Non-pigmented ciliary epithelial cell (primary cell): ENCODE measurements at regions not wholly inside any gene's neighbourhood (a gene's known extent, or its start where the extent isn't known, plus 50 kb on each side); places are given as distances from the start of the nearest gene placed in this dataset.

ENCODE experiments used
- DNase-seq: peaks from one replicate; pipeline ENCODE4 v3.0.0-alpha.2; 2010; ENCODE audit warnings: low read depth

DNA sequence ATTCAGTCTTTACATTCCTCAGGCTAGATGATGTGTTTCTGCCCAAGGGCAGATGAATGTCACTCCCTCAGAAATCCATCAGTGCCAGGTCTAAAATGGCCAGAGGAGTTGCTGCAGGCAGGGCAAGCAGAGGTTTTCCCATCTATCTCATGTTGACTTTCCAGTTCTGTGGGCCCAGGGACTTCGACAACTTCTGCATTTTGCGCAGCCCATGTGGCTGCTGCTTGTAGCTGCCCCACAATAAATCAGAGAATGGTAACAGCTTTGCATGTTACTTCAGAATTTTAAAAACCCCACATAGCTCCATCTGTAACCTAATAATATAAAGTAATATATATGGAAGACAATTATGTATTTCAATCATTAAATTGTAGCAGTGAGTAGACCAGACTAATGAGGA lies 1367.7 kb upstream of the AGA start:
- DNase-seq = no peak

- no peak for DNase-seq
Measured at GRCh38 chr4:178811356-178811755, 1369.1 kb upstream of the AGA start.

GRCh38 chr4:178812866-178813265 lies 1370.6 kb upstream of the AGA start:
- no peak for DNase-seq

DNA sequence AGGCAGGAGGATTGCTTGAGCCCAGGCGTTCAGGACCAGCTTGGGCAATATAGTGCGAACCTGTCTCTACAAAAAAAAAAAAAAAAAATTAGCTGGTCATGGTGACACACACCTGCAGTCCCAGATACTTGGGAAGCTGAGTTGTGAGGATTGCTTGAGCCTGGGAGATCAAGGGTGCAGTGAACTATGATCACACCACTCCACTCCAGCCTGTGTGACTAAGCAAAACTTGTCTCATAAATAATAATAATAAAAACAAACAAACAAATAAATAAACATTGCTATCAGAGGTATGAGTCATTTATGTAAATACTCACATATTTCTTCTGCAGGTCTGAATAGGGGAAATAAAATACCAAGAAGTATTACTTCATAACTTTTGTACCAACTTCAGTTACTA lies 1372.7 kb upstream of the AGA start:
- no peak for DNase-seq

- peak; percentile 1 for DNase-seq
Measured at GRCh38 chr4:178823673-178824295, 1381.5 kb upstream of the AGA start.

- no peak for DNase-seq
Measured at GRCh38 chr4:178836865-178837264, 1394.6 kb upstream of the AGA start.

- DNase-seq = no peak
Measured at GRCh38 chr4:178838776-178839175, 1396.5 kb upstream of the AGA start.

DNA sequence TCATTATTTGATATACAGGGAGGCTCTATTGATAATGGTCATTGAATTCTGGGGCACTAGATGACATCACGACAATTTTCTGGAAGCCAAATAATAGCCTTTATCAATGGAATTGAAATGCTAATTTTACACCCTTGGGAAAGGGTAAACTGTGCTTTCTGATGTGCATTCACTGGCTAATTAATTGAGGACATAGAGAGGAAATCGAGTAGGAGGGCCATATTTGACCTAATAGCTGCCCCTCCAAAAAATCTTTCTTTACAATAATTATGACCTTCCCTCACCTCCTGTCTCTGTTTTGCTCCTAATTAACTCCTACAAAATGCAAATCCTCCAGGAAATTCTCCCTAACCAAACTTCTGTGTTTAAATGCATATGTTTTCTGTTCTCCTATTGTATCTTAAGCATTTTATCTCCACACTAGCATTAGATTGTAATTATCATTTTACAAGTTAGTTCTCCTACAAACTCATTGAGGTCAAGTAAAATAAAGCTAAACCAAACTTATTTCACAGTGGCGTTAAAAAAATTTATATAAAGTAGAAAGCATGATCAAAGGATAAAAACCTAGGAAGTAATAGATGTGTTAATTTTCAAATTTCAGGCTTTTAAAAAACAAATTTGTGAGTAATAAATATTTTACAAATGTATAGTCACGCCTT lies 1414.0 kb upstream of the AGA start:
- DNase-seq = no peak

GRCh38 chr4:178871476-178871875 lies 1429.2 kb upstream of the AGA start:
- DNase-seq = no peak

DNA sequence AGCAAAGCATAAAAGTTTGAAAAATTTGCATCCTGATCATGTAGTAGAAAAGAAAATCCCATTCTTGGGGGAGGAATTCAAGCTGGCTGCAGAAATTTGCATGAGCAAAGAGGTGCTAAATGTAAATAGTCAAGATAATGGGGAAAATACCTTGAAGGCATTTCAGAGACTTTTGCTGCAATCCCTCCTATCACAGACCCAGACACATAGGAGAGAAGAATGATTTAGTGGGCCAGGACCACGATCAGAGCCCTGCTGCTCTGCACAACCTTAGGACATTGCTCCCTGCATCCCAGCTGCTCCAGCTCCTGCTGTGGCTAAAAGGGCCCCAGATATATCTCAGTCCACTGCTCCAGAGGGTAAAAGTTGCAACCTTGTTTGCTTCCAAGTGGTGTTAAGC lies 1439.7 kb upstream of the AGA start:
- DNase-seq = no peak

DNA sequence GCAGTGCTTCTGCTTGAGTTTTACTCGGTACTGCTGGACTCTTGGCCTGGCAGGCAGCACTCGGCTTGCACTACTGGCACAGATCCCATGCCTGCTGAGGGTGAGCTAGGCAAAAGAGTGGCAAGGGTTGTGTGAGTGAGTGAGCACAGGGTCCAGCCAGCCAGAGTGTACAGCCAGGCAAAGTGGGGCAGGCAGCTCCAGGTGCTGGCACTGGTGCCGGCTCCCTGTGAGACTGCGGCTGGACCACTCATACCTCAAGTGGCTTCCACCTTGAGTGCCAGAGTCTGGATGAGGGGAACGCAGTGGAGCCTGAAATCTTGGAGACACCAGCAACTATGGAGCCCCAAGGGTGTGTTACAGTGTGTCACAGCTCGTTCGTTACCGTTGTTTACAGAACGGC lies 1451.9 kb upstream of the AGA start:
- no peak for DNase-seq

GRCh38 chr4:178899084-178899483 lies 1456.8 kb upstream of the AGA start:
- DNase-seq = no peak

GRCh38 chr4:178917756-178918155 lies 1475.5 kb upstream of the AGA start:
- DNase-seq = no peak

DNA sequence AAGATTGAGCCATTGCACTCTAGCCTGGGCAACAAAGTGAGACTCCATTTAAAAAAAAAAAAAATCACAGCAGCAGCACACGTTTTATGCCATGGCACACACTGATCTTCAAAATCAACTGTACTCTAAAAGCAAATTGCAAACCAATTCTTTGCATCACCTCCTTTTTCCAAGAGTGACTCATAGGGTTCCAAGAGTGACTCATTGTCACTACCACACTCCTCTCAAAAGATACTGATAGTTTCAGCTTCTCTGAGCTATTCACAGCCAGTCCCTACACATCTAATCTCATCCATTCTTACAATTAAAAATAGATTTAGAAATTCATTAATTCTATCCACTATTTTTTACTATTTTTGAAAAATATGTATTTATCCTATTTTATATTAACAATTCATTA lies 1494.9 kb upstream of the AGA start:
- DNase-seq = no peak

DNA sequence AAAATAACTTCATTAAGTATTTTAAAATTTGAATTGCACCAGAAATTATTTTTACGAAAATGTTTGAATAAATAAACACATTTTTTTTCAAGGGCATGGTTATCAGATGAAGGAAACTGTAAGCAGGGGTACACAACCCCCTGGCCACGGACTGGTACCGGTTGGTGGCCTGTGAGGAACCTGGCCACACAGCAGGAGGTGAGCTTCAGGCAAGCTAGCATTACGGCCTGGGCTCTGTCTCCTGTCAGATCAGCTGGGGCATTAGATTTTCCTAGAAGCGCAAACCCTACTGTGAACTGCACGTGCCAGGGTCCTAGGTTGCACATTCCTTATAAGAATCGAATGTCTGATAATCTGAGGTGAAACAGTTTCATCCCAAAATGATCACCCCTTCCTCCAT lies 1499.7 kb upstream of the AGA start:
- no peak for DNase-seq

- no peak for DNase-seq
Measured at GRCh38 chr4:178953447-178954120, 1511.3 kb upstream of the AGA start.

- no peak for DNase-seq
Measured at GRCh38 chr4:178955614-178956013, 1513.4 kb upstream of the AGA start.

DNA sequence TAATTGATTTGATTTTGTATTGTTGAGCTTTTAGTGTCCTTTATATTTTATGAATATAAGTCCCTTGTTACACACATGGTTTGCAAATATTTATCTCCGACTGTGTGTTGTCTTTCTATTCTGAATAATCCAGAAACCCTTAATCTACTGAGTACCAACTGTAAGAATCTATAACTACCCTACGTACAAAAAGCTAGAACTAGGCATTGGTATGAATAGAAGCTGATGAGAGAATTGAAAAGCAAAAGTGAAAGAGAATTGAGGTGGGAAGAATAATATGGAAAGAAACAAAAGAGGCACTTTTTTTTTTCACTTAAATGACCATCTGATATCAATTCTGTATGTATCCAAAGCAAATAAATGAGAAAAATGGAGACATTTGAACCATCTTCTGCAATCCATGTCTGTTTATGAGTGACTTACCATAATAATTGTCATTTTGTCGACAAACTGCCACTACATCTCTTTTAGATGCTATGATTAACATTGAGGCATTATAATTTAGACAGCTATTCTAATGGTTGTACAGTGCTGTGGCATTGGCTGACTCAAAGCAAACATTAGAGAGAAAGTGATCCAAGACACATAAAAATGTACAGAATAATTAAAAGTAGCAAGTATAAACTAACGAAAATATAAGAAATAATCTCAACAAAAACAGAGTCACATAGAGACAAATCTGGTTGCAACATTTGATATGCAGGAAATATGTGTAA lies 1516.6 kb upstream of the AGA start:
- DNase-seq = no peak

GRCh38 chr4:178963446-178964045 lies 1521.3 kb upstream of the AGA start:
- DNase-seq = no peak

GRCh38 chr4:178966644-178967043 lies 1524.4 kb upstream of the AGA start:
- no peak for DNase-seq

DNA sequence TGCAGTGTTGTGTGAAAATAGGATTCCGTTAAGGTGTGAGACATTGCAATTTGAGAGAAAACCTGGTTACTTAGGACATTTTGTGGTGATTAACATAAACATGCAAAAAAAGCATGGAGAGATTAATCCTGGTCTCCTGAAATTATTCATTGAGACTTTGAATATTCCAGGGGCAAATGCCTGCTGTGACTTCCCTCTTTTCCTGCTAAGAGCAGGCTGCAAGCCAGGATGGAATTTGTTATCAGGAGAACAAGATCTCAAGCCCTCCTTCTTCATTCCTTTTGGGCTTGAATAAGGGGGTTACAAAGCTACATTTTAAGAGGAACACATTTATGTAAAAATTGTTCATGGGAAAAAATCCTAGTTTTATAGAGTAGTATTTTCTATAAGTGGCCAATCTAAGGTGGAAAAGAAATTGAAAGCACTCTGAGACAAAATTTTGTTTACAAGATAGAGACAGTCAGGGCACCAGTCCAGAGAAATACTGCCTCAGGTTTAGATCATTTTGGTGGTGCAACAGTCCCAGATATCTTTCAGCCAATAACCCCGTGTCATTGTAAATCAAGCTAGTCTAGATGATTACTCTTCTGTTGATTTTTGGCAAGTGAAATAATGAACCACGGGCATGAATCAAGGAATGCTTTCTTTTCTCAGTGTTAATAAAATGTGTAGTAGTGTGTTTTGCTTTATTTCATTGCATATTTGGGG lies 1528.3 kb upstream of the AGA start:
- no peak for DNase-seq

- no peak for DNase-seq
Measured at GRCh38 chr4:178976861-178977260, 1534.6 kb upstream of the AGA start.
